DND-41 (cell line): ENCODE measurements at regions not wholly inside any gene's neighbourhood (a gene's known extent, or its start where the extent isn't known, plus 50 kb on each side); places are given as distances from the start of the nearest gene placed in this dataset.

Source experiments
- CTCF ChIP-seq: IDR thresholded peaks from 2 replicates; pipeline ENCODE4 v1.5.1; 2012; ENCODE audit warnings: borderline replicate concordance, low read length, moderate library complexity, mild to moderate bottlenecking; ENCODE audit not compliant: poor library complexity, severe bottlenecking; ENCODE audit errors: extremely low read depth
- EZH2 ChIP-seq: IDR thresholded peaks from 3 replicates; pipeline ENCODE4 v1.6.1; 2012; ENCODE audit warnings: borderline replicate concordance, low read depth, mild to moderate bottlenecking, moderate library complexity, low read length, inconsistent platforms; ENCODE audit not compliant: severe bottlenecking

GRCh38 chr11:112639469-112639868 is 321.8 kb upstream of the NCAM1 start:
- TF ChIP-seq CTCF (no peak), EZH2 (no peak)
